DOHH2 (cell line): ENCODE measurements at regions not wholly inside any gene's neighbourhood (a gene's known extent, or its start where the extent isn't known, plus 50 kb on each side); places are given as distances from the start of the nearest gene placed in this dataset.

Experiments used
- H3F3A ChIP-seq: fragments of 200-600 bp; sonication (generic), shearing (Covaris generic); 2 replicates; pipeline ENCODE4 v1.6.0; 2016; ENCODE audit warnings: antibody characterized with exemption, mild to moderate bottlenecking; ENCODE audit not compliant: control insufficient read depth, insufficient read depth
- H3K27ac ChIP-seq: fragments of 200-600 bp; sonication (generic); 2 replicates; pipeline ENCODE4 v1.5.1; 2014; ENCODE audit warnings: low read depth, mild to moderate bottlenecking, low read length, moderate library complexity
- H3K27me3 ChIP-seq: fragments of 200-600 bp; sonication (generic); 2 replicates; pipeline ENCODE4 v1.6.1; 2014; ENCODE audit warnings: mild to moderate bottlenecking, low read length, mixed read lengths; ENCODE audit not compliant: control insufficient read depth
- H3K36me3 ChIP-seq: fragments of 200-600 bp; sonication (generic); 2 replicates; pipeline ENCODE4 v1.6.1; 2014; ENCODE audit warnings: mild to moderate bottlenecking, low read length, moderate library complexity, mixed read lengths; ENCODE audit not compliant: control insufficient read depth
- H3K4me1 ChIP-seq: fragments of 200-600 bp; sonication (generic); 2 replicates; pipeline ENCODE4 v1.6.1; 2014; ENCODE audit warnings: mild to moderate bottlenecking, low read length, mixed read lengths; ENCODE audit not compliant: control insufficient read depth
- H3K4me2 ChIP-seq: fragments of 200-600 bp; sonication (generic); 2 replicates; pipeline ENCODE4 v1.6.0; 2014; ENCODE audit warnings: mild to moderate bottlenecking, low read length, moderate library complexity
- H3K4me3 ChIP-seq: fragments of 200-600 bp; sonication (generic); 2 replicates; pipeline ENCODE4 v1.5.1; 2014; ENCODE audit warnings: mild to moderate bottlenecking, low read length, mixed read lengths
- H3K79me2 ChIP-seq: fragments of 200-600 bp; sonication (generic); 2 replicates; pipeline ENCODE4 v1.6.1; 2014; ENCODE audit warnings: mild to moderate bottlenecking, low read length, mixed read lengths; ENCODE audit not compliant: control insufficient read depth
- H3K9me2 ChIP-seq: fragments of 200-600 bp; sonication (generic); replicated peaks from 2 replicates; pipeline ENCODE4 v1.6.1; 2014; ENCODE audit warnings: mild to moderate bottlenecking, low read length, mixed read lengths; ENCODE audit not compliant: control insufficient read depth
- H3K9me3 ChIP-seq: fragments of 200-600 bp; sonication (generic); 2 replicates; pipeline ENCODE4 v1.6.1; 2014; ENCODE audit warnings: antibody characterized with exemption, low read length, mixed read lengths; ENCODE audit not compliant: control insufficient read depth, insufficient read depth
- H4K20me1 ChIP-seq: fragments of 200-600 bp; sonication (generic); 2 replicates; pipeline ENCODE4 v1.6.0; 2014; ENCODE audit warnings: low read depth, mild to moderate bottlenecking, antibody characterized with exemption, low read length, moderate library complexity; ENCODE audit not compliant: control insufficient read depth, insufficient read depth
- CTCF ChIP-seq: fragments of 200-600 bp; sonication (generic); IDR thresholded peaks from one replicate; pipeline ENCODE4 v1.5.1; 2014; ENCODE audit warnings: antibody characterized with exemption, mild to moderate bottlenecking, low read depth, low read length; ENCODE audit not compliant: poor library complexity, severe bottlenecking
- EZH2phosphoT487 ChIP-seq: fragments of 200-600 bp; sonication (generic); IDR thresholded peaks from 2 replicates; pipeline ENCODE4 v1.6.1; 2017; ENCODE audit warnings: borderline replicate concordance, mild to moderate bottlenecking, antibody characterized with exemption, low read length, moderate library complexity, mixed read lengths

- TF ChIP-seq EZH2phosphoT487 (no peak), CTCF (no peak)
- no peaks in the 10 kb centered on the region for H3K4me1 ChIP-seq
- H3F3A ChIP-seq = no peaks in the 10 kb centered on the region
- no peaks in the 10 kb centered on the region for H3K79me2 ChIP-seq
- no peaks in the 10 kb centered on the region for H3K36me3 ChIP-seq
- no peak overlapping the region for H3K4me2 ChIP-seq
- no peak overlapping the region for H3K27ac ChIP-seq
- H3K9me3 ChIP-seq = no peaks in the 10 kb centered on the region
- H4K20me1 ChIP-seq = no peaks in the 10 kb centered on the region
- no peak overlapping the region for H3K4me3 ChIP-seq
- H3K27me3 ChIP-seq = no peaks in the 10 kb centered on the region
- no peaks in the 10 kb centered on the region for H3K9me2 ChIP-seq
Observed at GRCh38 chr3:89787485-89787884, 680.1 kb downstream of the EPHA3 start.

- Histone ChIP-seq H3K4me1 (no peaks in the 10 kb centered on the region), H3K4me3 (no peak overlapping the region), H3K27me3 (no peaks in the 10 kb centered on the region), H3K27ac (no peak overlapping the region), H3F3A (no peaks in the 10 kb centered on the region), H3K9me2 (no peaks in the 10 kb centered on the region), H3K36me3 (no peaks in the 10 kb centered on the region), H4K20me1 (no peaks in the 10 kb centered on the region), H3K79me2 (no peaks in the 10 kb centered on the region), H3K9me3 (no peaks in the 10 kb centered on the region), H3K4me2 (no peak overlapping the region)
- no peak for TF ChIP-seq CTCF
- no peak for TF ChIP-seq EZH2phosphoT487
Observed at GRCh38 chr3:89787979-89788378, 680.6 kb downstream of the EPHA3 start.

GRCh38 chr3:89795506-89795905 is 688.1 kb downstream of the EPHA3 start:
- Histone ChIP-seq H3K79me2 (no peaks in the 10 kb centered on the region), H3F3A (no peaks in the 10 kb centered on the region)

More at GRCh38 chr3:89795506-89795905, 688.1 kb downstream of the EPHA3 start:
- H3K4me3 ChIP-seq = no peak overlapping the region
- H4K20me1 ChIP-seq = no peaks in the 10 kb centered on the region
- H3K36me3 ChIP-seq = no peaks in the 10 kb centered on the region
- no peaks in the 10 kb centered on the region for H3K9me3 ChIP-seq
- H3K4me1 ChIP-seq = no peaks in the 10 kb centered on the region
- no peak overlapping the region for H3K27ac ChIP-seq
- no peaks in the 10 kb centered on the region; the same call in 1 of the 2 replicates for H3K27me3 ChIP-seq
- no peaks in the 10 kb centered on the region for H3K9me2 ChIP-seq
- TF ChIP-seq CTCF (no peak), EZH2phosphoT487 (no peak)
- H3K4me2 ChIP-seq = no peak overlapping the region
